Thymus (tissue), 11 donors: ENCODE measurements at regions not wholly inside any gene's neighbourhood (a gene's known extent, or its start where the extent isn't known, plus 50 kb on each side); places are given as distances from the start of the nearest gene placed in this dataset.

Source experiments
- DNase-seq, 9 donors: peaks; one replicate each; pipeline ENCODE4 v3.0.0-alpha.2; 2013; ENCODE audit warnings: low spot score in 9 of 9, low read depth in 6 of 9, missing footprints in 1 of 9
- H3K27ac ChIP-seq, 2 donors: one replicate each; pipeline ENCODE4 v1.5.1; 2013; ENCODE audit warnings: control low read depth in 1 of 2, low read depth in 1 of 2, low read length in 1 of 2, mild to moderate bottlenecking in 1 of 2, moderate library complexity in 1 of 2
- H3K27me3 ChIP-seq, 2 donors: one replicate each; pipeline ENCODE4 v1.5.1; 2013; ENCODE audit warnings: low read length in 1 of 2; ENCODE audit not compliant: control insufficient read depth in 2 of 2, insufficient read depth in 1 of 2
- H3K36me3 ChIP-seq, 2 donors: one replicate each; pipeline ENCODE4 v1.5.1; 2013; ENCODE audit warnings: low read length in 1 of 2, mild to moderate bottlenecking in 1 of 2, moderate library complexity in 1 of 2; ENCODE audit not compliant: control insufficient read depth in 2 of 2, insufficient read depth in 2 of 2
- H3K4me1 ChIP-seq, 2 donors: one replicate each; pipeline ENCODE4 v1.5.1; 2013; ENCODE audit warnings: low read length in 2 of 2; ENCODE audit not compliant: control insufficient read depth in 2 of 2, insufficient read depth in 2 of 2
- H3K4me3 ChIP-seq, 2 donors: one replicate each; pipeline ENCODE4 v1.5.1; 2013; ENCODE audit warnings: low read length in 2 of 2, control low read depth in 1 of 2, mild to moderate bottlenecking in 1 of 2
- H3K9me3 ChIP-seq, 2 donors: one replicate each; pipeline ENCODE4 v1.5.1; 2013; ENCODE audit warnings: low read length in 1 of 2, mild to moderate bottlenecking in 1 of 2; ENCODE audit not compliant: control insufficient read depth in 2 of 2, insufficient read depth in 1 of 2
- WGBS: extraction: QIAGEN DNeasy Blood & Tissue Kit; methylation state at CpG from one replicate; pipeline ENCODE4 v1.1.7; 2013; 5-methylcytosine and 5-hydroxymethylcytosine counted together
- donor health status: healthy.

- H3K9me3 ChIP-seq: no peaks in the 10 kb centered on the region
- WGBS: 96% methylated on average over 13 of the region's 13 CpGs
- no peak overlapping the region for H3K27ac ChIP-seq
- DNase-seq: no peak
- no peaks in the 10 kb centered on the region for H3K36me3 ChIP-seq
- no peaks in the 10 kb centered on the region for H3K27me3 ChIP-seq
- H3K4me3 ChIP-seq: no peak overlapping the region
- peaks cover 0 to 1% of the 10 kb centered on the region in 2 donors for H3K4me1 ChIP-seq
Measured at GRCh38 chr6:170044836-170045562, 245.9 kb downstream of the DLL1 start.

GRCh38 chr6:170043881-170044790, 246.7 kb downstream of the DLL1 start:
- 91% methylated on average over 11 of the region's 11 CpGs for WGBS
- H3K4me1 ChIP-seq: no peaks in the 10 kb centered on the region

GRCh38 chr6:170043150-170043819, 247.6 kb downstream of the DLL1 start:
- H3K27ac ChIP-seq: no peak overlapping the region
- 93% methylated on average over 21 of the region's 21 CpGs for WGBS
- no peak overlapping the region for H3K4me3 ChIP-seq
- no peaks in the 10 kb centered on the region for H3K36me3 ChIP-seq
- no peak for DNase-seq
- no peaks in the 10 kb centered on the region for H3K27me3 ChIP-seq
- peaks cover 0 to 2% of the 10 kb centered on the region in 2 donors for H3K9me3 ChIP-seq
- H3K4me1 ChIP-seq: peaks cover 0 to 2% of the 10 kb centered on the region in 2 donors

More at GRCh38 chr6:170043881-170044790, 246.7 kb downstream of the DLL1 start:
- Histone ChIP-seq H3K36me3 (no peaks in the 10 kb centered on the region), H3K4me3 (no peak overlapping the region), H3K27me3 (no peaks in the 10 kb centered on the region), H3K9me3 (peaks cover 0 to under 1% of the 10 kb centered on the region in 2 donors), H3K27ac (no peak overlapping the region)
- DNase-seq: no peak

GRCh38 chr6:170042596-170043118, 248.2 kb downstream of the DLL1 start:
- 97% methylated on average over 13 of the region's 13 CpGs for WGBS
- Histone ChIP-seq H3K27me3 (no peaks in the 10 kb centered on the region), H3K4me1 (peaks cover 0 to 2% of the 10 kb centered on the region in 2 donors), H3K9me3 (peaks cover 0 to 2% of the 10 kb centered on the region in 2 donors), H3K4me3 (no peak overlapping the region), H3K27ac (no peak overlapping the region), H3K36me3 (no peaks in the 10 kb centered on the region)
- no peak for DNase-seq

GRCh38 chr6:170042123-170042522, 248.8 kb downstream of the DLL1 start:
- Histone ChIP-seq H3K4me3 (no peak overlapping the region), H3K27me3 (no peaks in the 10 kb centered on the region), H3K27ac (no peak overlapping the region), H3K36me3 (no peaks in the 10 kb centered on the region), H3K4me1 (peaks cover 0 to 2% of the 10 kb centered on the region in 2 donors), H3K9me3 (peaks cover 0 to 2% of the 10 kb centered on the region in 2 donors)
- no peak for DNase-seq
- WGBS: 91% methylated on average over 4 of the region's 4 CpGs

DNA sequence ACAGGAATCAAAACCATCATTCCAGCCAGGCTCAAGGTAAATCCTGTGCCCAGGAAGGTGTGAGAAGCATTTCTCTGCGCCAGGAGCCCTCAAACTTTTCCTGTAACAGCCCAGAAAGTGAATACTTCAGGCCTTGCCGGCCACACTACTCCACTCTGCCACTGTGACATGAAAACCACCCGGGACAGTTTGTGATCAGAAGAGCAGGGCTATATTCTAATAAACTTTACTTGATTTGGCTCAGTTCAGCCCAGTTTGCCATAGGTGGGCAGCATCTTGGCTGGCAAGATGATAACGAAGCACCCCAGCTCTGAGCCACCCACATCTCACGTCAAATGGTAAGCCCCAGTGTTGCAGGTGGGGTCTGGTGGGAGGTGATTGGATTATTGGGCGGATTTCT, 249.4 kb downstream of the DLL1 start:
- Histone ChIP-seq H3K4me1 (peaks cover 0 to 2% of the 10 kb centered on the region in 2 donors), H3K9me3 (peaks cover 0 to 2% of the 10 kb centered on the region in 2 donors), H3K4me3 (no peak overlapping the region), H3K27ac (no peak overlapping the region), H3K27me3 (no peaks in the 10 kb centered on the region), H3K36me3 (no peaks in the 10 kb centered on the region)
- WGBS: 94% methylated on average over 6 of the region's 6 CpGs
- no peak for DNase-seq

- DNase-seq: no peak
- Histone ChIP-seq H3K4me3 (no peak overlapping the region), H3K27me3 (no peaks in the 10 kb centered on the region), H3K36me3 (no peaks in the 10 kb centered on the region), H3K4me1 (peaks cover 0 to 2% of the 10 kb centered on the region in 2 donors), H3K27ac (no peak overlapping the region), H3K9me3 (peaks cover 0 to 2% of the 10 kb centered on the region in 2 donors)
- WGBS: 93% methylated on average over 5 of the region's 5 CpGs
Measured at GRCh38 chr6:170040906-170041305, 250.0 kb downstream of the DLL1 start.

- H3K27me3 ChIP-seq: no peaks in the 10 kb centered on the region
- 96% methylated on average over 9 of the region's 9 CpGs for WGBS
- peaks cover 0 to 2% of the 10 kb centered on the region in 2 donors for H3K4me1 ChIP-seq
- DNase-seq: no peak
- H3K36me3 ChIP-seq: no peaks in the 10 kb centered on the region
- peaks cover 0 to 2% of the 10 kb centered on the region in 2 donors for H3K9me3 ChIP-seq
- H3K27ac ChIP-seq: no peak overlapping the region
- H3K4me3 ChIP-seq: no peak overlapping the region
Measured at GRCh38 chr6:170040115-170040500, 250.8 kb downstream of the DLL1 start.
